Right ventricle myocardium inferior (tissue), 1 donor: ENCODE measurements at regions not wholly inside any gene's neighbourhood (a gene's known extent, or its start where the extent isn't known, plus 50 kb on each side); places are given as distances from the start of the nearest gene placed in this dataset.
"Not testable (repeated sequence)": the region's sequence is repeated elsewhere in the genome, so short reads cannot be mapped to it uniquely, and the experiment has no call there.

Experiments used
- ATAC-seq: fragments of 200-7000 bp; cut with Tn5 transposase; one replicate; pipeline ENCODE4 v1.9.1; 2020; ENCODE audit warnings: mild to moderate bottlenecking, moderate library complexity
- DNase-seq: peaks from one replicate; pipeline ENCODE4 v3.0.0; 2021; ENCODE audit errors: missing footprints
- intact Hi-C: fragments of 100-400 bp; cut with DNase I; formaldehyde crosslinking; loops from one replicate; pipeline ENCODE4 v1.11.0; 2022
- donor health status: DM: no; HTN: yes; CAD: no; lungs with severe emphysema.

DNA sequence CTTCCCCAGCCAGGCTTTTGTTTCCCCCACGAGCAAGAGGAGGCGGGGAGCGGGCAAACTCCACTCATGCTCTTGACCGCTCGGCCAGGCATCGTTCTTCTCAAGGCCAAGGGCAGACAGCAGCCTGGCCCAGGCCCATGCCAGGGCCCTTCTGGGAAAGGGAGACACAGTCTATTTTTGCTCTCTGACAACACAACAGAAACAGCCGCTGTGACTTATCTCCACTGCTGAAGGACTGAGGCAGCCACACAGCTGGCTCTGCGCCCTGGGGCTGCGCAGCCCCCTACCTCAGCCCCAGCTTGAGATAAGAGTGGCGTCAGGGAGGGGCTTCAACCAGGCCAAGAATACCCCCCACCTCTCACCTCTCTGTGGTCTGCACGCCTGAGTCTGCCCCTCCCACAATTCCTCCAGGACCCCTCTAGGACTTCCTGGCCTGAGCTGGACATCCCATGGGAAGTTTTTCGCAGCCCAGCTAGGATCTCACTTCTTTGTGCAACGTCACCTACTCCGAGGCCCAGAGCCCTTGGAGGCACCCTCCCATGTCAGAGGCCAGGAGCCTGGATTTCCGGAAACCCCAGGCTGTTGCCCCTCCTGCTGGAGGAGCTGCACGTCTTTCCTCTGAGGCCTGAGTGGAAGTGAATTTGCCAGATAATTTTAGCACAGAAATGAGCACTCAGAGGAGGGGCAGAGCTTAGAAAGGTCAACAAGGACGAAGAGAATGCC is 118.9 kb upstream of the OTOS start:
- no peak for DNase-seq
- peak; percentile 91 for ATAC-seq
- intact Hi-C loops = loop anchor here (1.0 to 2.0 kb wide), 3 partner anchors 23 to 109 kb away; no protein-coding TSS in a partner anchor

DNA sequence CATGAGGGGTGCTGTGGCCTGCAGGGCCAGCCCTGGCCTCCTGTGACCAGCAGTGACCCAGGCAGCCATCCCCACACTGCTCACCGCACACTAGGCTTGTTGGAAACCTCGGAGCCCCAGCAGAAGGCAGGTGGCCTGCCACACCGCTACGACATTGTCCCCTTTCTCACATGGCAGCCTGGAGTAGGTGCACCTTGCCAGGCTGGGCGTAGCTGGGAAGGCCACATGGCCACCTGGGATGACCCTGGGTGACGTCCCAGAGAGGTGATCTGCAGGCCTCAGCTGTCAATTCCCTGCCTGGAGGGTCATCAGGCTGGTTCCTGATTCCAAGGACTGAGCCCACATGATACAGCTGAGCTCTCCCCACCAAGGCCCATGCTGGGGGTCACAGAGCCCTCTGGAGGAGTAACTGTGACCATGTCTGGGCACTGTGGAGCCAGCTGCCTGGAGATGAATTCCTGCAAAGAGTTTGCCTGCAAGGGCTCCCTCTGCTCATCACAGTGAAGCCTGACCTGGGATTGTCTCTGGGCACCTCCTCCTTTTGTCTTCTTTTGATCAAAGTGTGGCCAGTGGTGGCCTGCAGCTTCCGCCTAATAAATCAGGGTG is 119.6 kb upstream of the OTOS start:
- DNase-seq (no peak), ATAC-seq (peak; percentile 63)

DNA sequence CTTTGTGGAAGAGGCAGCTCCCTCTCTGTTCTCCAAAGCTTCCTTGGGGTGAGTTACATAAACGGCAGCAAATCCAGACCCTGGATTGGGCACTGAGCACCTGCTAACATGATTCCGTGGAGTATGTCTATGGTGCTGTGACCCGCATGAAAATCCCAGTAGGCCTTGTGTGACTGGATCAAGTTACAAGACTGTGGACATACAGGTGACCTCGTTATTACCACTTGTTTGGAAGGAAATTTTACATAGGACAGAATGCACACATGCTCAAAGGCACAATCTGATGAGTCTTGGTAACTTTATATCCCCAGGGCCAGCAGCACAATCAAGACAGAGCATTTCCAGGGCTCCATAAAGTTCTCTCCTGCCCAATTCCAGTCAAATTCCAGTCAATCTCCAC is 120.2 kb upstream of the OTOS start:
- intact Hi-C loops = no loop called here
- no peak for DNase-seq
- ATAC-seq = no peak

More for the DNA sequence above, 119.6 kb upstream of the OTOS start:
- intact Hi-C loops = loop anchor here (1.0 to 2.0 kb wide), 3 partner anchors 23 to 108 kb away; no protein-coding TSS in a partner anchor

DNA sequence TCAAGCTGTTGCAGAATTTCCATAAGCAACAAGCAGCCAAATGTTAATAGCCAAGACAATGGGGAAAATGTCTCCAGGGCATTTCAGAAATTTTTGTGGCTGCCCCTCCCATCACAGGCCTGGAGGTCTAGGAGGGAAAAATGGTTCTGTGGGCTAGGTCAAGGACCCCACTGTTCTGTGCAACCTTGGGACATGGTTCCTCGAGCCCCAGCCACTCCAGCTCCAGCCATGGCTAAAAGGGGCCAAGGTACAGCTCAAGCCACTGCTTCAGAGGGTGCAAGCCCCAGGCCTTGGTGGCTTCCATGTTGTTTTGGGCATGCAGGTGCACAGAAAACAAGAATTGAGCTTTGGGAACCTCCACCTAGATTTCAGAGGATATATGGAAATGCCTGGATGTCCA is 122.1 kb upstream of the OTOS start:
- DNase-seq, ATAC-seq, intact Hi-C loops: not testable (repeated sequence)

DNA sequence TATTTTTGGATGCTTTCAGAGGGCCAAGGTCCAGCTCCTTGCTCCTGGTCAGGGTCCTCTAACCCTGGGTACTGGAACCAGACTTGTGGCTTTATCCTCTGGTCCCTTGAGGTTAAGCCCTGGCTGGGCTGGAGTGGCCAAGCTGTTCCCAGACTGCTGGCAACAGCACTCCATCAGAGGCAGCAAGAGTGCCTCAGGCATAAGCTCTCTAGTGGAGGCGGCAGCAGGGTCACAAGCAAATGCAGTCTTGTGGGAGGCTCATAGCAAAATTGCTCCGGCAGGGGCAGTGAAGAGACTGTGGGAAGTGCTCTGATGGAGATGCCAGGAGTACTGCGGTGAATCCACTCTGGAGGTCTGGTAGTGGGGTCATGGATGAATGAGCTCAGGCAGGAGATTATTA is 128.9 kb upstream of the OTOS start:
- intact Hi-C loops = no loop called here
- ATAC-seq = peak; percentile 46
- DNase-seq = no peak

DNA sequence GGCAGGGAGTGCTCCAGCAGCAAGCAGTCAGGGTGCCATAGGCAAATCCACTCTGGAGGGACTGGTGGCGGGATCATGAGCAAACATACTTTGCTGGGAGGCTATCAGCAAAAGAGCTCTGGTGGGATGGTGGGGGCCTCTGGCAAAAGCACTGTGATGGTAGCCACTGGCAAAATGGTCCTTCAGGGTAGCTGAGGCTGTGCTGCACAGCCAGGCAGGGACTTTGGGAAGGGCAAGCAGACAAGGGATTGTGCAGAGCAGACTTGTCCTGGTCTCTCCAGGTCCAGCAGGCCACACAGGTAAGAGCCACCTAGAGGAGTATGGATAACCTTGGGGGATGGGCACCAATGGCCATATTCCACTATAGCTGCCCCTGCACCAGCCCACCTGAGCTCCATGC is 129.4 kb upstream of the OTOS start:
- ATAC-seq = no peak
- no peak for DNase-seq
- intact Hi-C loops = no loop called here

DNA sequence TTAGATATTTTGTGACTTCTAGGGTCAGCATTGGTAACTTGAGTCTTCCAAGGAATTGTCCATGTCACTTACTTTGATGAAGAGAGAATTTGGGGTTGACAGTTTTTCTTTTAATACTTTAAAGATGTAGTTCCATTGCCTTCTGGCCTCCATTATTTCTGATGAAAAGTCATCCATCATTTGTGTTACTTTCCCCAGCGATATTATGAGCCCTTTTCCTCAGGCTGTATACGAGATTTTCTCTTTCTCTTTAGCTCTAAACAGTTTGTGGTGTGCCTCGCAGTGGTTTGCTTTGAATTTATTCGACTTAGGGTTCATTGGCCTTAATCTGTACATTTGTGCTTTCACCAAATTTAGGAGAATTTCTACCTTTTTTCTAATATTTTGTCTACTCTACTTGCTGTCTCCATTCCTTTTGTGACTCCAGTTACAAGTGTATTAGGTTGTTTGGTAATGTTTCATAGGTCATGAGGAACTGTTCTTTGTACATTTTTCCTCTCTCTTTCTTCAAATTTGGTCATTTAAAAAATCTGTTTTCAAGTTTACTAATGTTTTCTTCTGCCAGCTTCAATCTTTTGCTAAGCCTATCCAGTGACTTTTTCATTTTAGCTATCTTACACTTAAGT is 131.4 kb upstream of the OTOS start:
- no peak for DNase-seq
- ATAC-seq = no peak
- intact Hi-C loops = no loop called here

DNA sequence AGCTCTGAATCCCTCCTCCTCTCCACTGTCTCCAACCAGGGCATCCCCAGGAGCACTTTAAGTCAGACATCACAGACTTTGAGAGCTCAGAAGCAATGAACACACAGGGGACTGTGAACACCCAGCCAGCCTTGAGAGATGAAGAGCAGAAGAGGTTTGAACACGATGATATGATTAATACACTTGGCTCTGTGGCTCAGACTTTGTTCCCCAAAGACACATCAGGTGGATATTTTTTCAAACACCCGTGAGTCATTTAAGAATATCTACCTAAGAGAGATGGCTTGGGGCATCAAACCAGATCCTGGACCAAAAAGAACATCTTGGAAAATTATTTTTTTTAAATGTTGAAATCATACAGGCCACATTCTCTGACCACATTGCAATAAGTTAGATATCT is 134.9 kb upstream of the OTOS start:
- ATAC-seq = no peak
- DNase-seq = no peak
- intact Hi-C loops = no loop called here

DNA sequence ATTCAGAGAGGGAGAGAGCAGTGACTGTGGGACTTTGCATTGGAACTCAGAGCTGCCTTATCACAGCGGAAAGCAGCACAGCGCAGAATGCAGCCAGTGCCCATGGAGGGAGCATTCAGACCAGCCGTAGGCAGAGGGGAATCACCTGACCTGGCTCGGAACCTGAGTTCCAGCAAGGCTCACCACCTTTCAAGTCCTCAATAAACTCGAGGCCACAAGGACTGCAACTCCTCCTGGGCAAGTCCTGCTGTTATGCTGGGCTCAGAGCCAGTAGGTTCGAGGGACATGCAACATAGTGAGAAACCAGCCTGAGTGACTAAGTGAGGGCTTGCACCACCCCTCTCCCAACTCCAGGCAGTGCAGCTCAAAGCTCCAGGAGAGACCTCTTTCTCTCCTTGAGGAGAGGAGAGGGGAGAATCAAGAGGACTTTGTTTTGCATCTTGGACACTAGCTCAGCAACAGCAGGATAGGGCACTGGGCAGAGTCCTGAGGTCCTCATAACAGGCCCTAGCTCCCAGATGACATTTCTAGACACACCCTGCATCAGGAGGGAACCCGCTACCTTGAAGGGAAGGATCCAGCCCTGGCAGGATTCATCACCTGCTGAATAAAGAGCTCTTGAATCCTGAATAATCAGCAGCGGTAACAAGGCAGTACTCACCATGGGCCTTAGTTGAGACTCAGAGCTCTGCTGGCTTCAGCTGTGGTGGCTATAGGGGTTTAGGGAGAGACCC is 136.8 kb upstream of the OTOS start:
- ATAC-seq (no peak), DNase-seq (no peak)
- intact Hi-C loops = no loop called here

DNA sequence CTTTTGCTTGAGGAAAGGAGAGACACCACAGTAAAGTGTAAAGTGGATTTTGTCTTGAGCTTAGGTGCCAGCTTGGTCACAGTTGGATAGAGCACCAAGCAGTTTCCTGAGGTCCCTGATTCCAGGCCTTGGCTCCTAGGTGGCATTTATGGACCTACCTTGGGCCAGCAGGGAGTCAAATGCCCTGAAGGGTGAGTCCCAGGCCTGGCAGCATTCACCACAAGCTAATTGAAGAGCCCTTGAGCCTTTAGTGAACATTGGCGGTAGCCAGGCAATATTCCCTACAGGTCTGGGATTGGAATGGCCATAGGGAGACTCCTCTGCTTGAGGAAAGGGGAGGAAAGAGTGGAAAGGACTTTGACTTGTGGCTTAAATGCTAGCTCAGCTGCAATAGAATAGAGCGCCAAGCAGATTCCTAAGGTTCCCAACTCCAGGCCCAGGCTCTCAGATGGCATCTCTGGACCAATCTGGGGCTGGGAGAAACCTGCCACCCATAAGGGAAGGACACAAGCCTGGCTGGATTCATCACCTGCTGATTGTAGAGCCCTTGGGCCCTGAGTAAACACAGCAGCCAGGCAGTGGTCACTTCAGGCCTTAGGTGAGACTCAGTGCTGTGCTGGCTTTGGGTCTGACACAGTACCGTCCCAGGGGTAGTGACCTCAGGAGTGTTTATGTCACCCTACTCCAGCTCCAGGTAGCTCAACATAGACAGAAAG is 137.5 kb upstream of the OTOS start:
- intact Hi-C loops = no loop called here
- no peak for DNase-seq
- no peak for ATAC-seq

DNA sequence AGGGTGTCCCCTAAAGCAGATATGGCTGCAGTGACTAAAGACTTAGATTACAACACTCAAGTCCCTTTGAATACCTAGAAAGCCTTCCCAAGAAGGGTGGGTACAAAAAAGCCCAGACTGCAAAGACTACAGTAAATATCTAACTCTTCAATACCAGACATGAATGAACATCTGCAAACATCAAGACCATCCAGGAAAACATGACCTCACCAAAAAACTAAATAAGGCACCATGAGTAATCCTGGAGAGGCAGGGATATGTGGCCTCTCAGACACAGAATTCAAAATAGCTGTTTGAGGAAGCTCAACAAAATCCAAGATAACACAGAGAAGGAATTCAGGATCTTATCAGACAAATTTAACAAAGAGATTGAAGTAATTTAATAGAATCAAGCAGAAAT is 138.2 kb upstream of the OTOS start:
- no peak for ATAC-seq
- no peak for DNase-seq
- intact Hi-C loops = no loop called here

DNA sequence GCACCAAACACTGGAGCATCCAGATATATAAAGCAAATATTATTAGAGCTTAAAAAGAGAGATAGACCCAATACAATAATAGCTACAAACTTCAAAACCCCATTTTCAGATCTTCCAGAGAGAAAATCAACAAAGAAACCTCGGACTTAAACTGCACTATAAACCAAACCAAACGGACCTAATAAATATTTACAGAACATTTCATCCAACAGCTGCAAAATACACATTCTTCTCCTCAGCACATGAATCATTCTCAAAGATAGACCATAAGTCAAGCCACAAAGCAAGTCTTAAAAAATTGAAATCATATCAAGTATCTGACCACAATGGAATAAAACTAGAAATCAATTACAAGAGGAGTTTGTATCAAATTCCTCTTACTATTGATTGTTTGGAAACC is 140.2 kb upstream of the OTOS start:
- ATAC-seq = no peak
- no peak for DNase-seq
- intact Hi-C loops = no loop called here

DNA sequence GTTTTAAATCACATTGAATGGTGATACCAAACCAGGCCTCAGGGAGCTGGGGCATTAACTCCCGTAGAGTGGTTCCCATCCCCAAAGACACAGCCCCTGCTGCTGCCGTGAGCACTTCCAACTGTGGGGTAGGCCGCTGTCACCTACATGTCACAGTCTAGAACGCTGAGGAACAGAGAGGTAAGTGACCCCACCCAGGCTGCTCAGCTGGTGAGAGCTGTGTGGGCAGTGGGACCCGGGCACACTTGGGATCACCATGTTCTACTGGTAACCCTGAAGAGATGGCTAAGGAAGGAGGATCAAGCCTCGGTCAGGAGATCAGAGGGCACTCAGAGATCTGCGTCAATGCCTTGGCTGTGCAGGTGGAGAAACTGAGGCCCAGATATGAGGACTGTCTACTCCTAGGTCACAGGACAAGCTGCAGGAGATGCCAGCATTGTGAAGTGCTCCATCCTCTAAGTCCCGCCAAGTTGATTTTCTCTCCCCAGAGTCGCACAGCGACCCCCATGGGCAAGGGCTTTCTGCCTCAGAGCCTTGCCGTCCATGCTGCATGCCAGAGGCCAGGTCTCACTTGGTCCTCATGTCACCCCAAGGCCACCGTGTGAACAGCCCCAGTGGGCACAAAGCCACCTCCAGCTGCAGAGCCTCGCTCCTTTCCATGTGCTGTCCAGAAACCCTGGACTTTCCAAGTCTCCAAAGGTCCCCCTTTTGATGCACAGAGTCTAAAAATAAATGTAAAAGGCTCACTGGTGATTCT is 144.2 kb upstream of the OTOS start:
- DNase-seq (no peak), ATAC-seq (no peak)
- intact Hi-C loops = no loop called here

DNA sequence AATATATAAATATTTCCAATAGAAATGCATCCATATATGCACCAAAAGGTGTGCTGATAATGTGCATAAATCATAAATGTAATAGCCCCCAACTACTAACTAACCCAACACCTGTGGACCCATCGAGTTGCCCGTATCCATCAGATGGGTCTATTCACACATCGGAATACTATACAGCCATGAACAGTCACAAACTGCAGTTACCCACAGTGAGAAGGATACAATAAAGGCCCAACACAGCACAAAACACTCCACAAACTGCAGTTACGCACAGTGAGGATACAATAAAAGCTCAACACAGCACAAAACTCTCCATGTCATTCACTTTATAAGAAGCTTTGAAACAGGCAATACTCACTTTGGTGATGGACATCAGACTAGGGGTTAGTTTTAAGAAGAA is 145.3 kb upstream of the OTOS start:
- intact Hi-C loops = no loop called here
- DNase-seq (no peak), ATAC-seq (no peak)

DNA sequence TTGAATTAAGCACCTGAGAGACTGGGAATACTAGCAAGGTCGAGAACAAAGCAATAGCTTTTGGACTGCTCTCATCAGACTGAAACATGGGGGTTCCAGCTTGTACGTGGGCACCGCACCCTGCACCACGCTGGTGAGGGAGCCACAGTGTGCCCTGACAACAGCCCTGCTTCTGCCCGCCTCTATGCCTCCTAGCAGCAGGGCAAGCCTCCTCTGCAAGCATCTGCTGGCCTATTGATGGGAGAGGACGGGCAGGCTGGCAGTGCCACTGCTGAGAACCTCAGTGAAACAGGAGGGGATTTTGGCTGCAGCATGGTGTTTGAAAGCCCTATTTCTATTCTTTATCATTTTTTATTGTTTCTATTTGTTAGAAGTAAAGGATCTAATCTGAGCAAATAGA is 146.1 kb upstream of the OTOS start:
- no peak for DNase-seq
- no peak for ATAC-seq
- intact Hi-C loops = no loop called here

DNA sequence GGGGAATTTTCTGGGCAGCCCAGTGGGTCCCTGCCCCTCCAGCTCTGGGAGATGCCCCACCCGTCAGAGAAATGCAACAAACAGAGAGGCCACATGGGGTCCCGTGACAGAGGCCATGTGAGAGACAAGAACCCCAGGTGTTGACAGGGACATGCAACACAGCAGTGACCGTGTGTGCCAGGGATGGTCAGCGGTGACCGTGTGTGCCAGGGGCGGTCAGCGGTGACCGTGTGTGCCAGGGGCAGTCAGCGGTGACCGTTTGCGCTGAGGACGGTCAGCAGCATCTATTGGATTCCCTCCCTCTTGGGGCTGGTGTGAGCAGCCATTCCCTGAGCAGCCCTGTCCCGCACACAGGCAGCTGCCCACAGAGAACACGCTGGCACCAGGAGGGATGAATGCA is 146.6 kb upstream of the OTOS start:
- ATAC-seq = peak; percentile 27
- no peak for DNase-seq

DNA sequence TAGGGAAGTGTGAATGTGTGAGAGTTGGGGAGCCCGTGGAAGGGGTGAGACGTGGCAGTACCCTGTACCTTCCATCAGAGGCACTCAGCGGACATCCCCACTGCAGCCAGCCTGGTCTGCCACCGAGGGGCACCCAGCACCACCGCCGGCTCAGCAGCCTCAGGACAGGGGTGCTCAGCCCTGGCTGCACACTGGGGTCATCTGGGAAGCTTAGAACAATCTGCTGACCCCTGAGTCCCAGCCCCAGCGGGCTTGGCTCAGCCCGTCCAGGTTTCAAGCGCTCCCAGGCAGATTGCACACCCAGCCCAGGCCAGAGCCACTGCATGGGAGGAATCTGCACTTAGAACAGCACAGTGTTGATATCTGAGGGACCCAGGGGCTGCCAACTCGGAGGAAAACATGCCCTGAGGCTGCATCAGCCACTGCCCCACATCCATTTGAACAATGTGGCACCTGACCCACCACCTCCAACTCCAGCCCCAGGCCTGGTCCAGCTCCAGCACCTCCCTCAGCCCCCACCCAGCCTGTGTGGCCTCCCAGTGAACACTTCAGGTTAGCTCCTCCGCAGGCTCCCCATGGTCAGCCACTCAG is 147.1 kb upstream of the OTOS start:
- DNase-seq (no peak), ATAC-seq (peak; percentile 26)
- intact Hi-C loops = no loop called here

More for the DNA sequence above, 146.6 kb upstream of the OTOS start:
- intact Hi-C loops = no loop called here

DNA sequence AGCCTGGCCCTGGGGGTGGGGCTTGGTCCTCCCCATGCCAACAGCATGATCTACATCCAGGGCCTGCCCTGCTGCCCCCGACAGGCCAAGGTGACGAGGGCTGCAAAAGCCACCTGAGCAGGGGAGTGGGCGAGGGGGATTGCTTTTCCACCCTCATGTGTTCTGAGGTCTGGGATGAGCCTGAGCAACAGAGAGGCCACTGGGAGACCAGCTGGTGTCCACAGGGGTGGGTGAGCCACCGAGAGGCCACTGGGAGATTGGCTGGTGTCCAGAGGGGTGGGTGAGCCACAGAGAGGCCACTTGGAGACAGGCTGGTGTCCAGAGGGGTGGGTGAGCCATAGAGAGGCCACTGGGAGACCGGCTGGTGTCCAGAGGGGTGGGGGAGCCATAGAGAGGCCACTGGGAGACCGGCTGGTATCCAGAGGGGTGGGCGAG is 147.4 kb upstream of the GPC1 start:
- DNase-seq (no peak), ATAC-seq (no peak)
- intact Hi-C loops = no loop called here
